KMS-11 (cell line): ENCODE measurements at regions not wholly inside any gene's neighbourhood (a gene's known extent, or its start where the extent isn't known, plus 50 kb on each side); places are given as distances from the start of the nearest gene placed in this dataset.

Experiments used
- H2AFZ ChIP-seq: fragments of 200-600 bp; sonication (generic); 2 replicates; pipeline ENCODE4 v1.6.1; 2016; ENCODE audit warnings: antibody characterized with exemption, mixed run types, low read depth
- H3K27ac ChIP-seq: fragments of 200-600 bp; sonication (generic); 2 replicates; pipeline ENCODE4 v1.6.1; 2016; ENCODE audit warnings: mild to moderate bottlenecking, mixed run types
- H3K27me3 ChIP-seq: fragments of 200-600 bp; sonication (generic); 2 replicates; pipeline ENCODE4 v1.6.1; 2017; ENCODE audit warnings: mild to moderate bottlenecking, low read depth, mixed run types, moderate library complexity; ENCODE audit not compliant: insufficient read depth
- H3K36me3 ChIP-seq: fragments of 200-600 bp; sonication (generic); 2 replicates; pipeline ENCODE4 v1.6.1; 2017; ENCODE audit warnings: mild to moderate bottlenecking, mixed run types; ENCODE audit not compliant: insufficient read depth
- H3K4me1 ChIP-seq: fragments of 200-600 bp; sonication (generic); 2 replicates; pipeline ENCODE4 v1.6.1; 2016; ENCODE audit warnings: mild to moderate bottlenecking, low read depth, mixed run types; ENCODE audit not compliant: poor library complexity, severe bottlenecking
- H3K4me2 ChIP-seq: fragments of 200-600 bp; sonication (generic); 2 replicates; pipeline ENCODE4 v1.7.0; 2016; ENCODE audit warnings: mild to moderate bottlenecking, mixed run types
- H3K4me3 ChIP-seq: fragments of 200-600 bp; sonication (generic); IDR thresholded peaks from 2 replicates; pipeline ENCODE4 v1.6.1; 2017; ENCODE audit warnings: low read depth, low read length, mixed read lengths; ENCODE audit not compliant: insufficient read depth
- H3K79me2 ChIP-seq: fragments of 200-600 bp; sonication (generic); 2 replicates; pipeline ENCODE4 v1.6.1; 2016; ENCODE audit warnings: low read depth, mixed run types; ENCODE audit not compliant: insufficient read depth
- H3K9ac ChIP-seq: fragments of 200-600 bp; sonication (generic); 2 replicates; pipeline ENCODE4 v1.6.1; 2016; ENCODE audit warnings: mild to moderate bottlenecking, mixed run types
- H4K20me1 ChIP-seq: fragments of 200-600 bp; sonication (generic); 2 replicates; pipeline ENCODE4 v1.6.1; 2016; ENCODE audit warnings: mild to moderate bottlenecking, mixed run types; ENCODE audit not compliant: insufficient read depth
- TF ChIP-seq, protein P1 (sequence below): fragments of 200-600 bp; sonication (generic); conservative IDR thresholded peaks from 2 replicates; pipeline ENCODE4 v1.6.1; 2017; ENCODE audit warnings: low read depth, mild to moderate bottlenecking, antibody characterized with exemption, low read length, moderate library complexity, mixed read lengths

DNA sequence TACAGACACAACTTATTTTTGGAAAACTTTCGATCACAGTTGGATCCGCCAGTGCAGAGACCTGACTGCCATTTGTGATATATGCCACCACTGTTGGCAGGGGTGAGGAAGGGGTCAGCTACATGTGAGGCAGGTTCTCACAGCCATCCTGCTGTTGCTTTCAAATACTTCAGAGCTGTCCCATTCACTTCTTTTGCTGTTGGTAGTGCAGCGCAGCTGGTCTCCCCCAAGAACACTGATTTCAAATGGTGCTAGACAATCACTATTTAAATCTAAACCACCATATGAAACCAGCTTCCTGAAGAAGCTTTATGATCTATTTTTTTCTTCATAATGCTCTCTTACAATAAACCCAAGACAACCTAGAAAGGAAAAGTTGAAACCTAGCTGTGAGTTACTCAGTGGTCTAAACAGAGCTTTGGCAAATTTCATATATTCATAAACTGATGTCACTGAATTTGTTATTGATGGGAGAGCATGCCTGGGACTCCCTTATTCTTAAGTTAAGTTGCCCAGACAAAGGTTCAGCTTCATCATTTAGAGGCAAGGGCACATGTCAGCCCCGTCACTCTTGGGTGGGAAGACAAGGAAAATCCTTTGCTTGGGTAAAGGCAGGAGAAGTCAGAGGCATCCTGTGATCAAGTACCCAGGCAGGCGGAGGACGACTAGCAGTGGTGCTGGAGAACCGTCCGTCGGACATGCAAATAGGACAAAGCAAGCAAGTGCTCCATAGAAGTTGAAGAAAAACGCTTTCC, 143.4 kb upstream of the KLF14 start:
- TF ChIP-seq, protein P1, sequence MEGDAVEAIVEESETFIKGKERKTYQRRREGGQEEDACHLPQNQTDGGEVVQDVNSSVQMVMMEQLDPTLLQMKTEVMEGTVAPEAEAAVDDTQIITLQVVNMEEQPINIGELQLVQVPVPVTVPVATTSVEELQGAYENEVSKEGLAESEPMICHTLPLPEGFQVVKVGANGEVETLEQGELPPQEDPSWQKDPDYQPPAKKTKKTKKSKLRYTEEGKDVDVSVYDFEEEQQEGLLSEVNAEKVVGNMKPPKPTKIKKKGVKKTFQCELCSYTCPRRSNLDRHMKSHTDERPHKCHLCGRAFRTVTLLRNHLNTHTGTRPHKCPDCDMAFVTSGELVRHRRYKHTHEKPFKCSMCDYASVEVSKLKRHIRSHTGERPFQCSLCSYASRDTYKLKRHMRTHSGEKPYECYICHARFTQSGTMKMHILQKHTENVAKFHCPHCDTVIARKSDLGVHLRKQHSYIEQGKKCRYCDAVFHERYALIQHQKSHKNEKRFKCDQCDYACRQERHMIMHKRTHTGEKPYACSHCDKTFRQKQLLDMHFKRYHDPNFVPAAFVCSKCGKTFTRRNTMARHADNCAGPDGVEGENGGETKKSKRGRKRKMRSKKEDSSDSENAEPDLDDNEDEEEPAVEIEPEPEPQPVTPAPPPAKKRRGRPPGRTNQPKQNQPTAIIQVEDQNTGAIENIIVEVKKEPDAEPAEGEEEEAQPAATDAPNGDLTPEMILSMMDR, result no peak
- H3K36me3 ChIP-seq, result peaks cover 4% of the 10 kb centered on the region; the same call in 1 of the 2 replicates
- H3K4me1 ChIP-seq, result no peaks in the 10 kb centered on the region
- H3K27me3 ChIP-seq, result no peaks in the 10 kb centered on the region
- no peaks in the 10 kb centered on the region for H4K20me1 ChIP-seq
- no peak overlapping the region for H3K27ac ChIP-seq
- H3K79me2 ChIP-seq, result no peaks in the 10 kb centered on the region
- no peak overlapping the region for H3K9ac ChIP-seq
- H3K4me2 ChIP-seq, result no peak overlapping the region
- H3K4me3 ChIP-seq, result no peak overlapping the region
- H2AFZ ChIP-seq, result no peak overlapping the region

DNA sequence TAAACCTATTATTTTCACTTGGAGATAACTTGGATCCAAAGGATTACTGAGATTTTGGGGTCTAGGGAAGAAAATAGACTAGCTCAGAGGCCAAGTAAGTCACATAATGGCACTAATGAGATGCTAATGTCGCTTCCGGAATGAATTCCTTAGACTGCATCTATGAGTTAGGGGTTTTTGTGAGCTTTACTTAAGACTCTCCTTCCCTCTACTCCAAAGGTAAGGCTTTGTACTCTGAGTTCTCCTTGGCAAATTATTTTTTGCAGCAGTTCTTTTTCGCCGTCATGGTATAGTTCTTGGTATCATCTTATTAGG, 143.9 kb upstream of the KLF14 start:
- H3K4me3 ChIP-seq, result no peak overlapping the region
- no peak overlapping the region for H3K9ac ChIP-seq
- H3K27me3 ChIP-seq, result no peaks in the 10 kb centered on the region
- no peak overlapping the region for H3K4me2 ChIP-seq
- H3K27ac ChIP-seq, result no peak overlapping the region
- H2AFZ ChIP-seq, result no peak overlapping the region
- TF ChIP-seq, protein P1, result no peak
- H3K36me3 ChIP-seq, result peaks cover 4% of the 10 kb centered on the region; the same call in 1 of the 2 replicates
- no peaks in the 10 kb centered on the region for H3K79me2 ChIP-seq
- H3K4me1 ChIP-seq, result no peaks in the 10 kb centered on the region
- no peaks in the 10 kb centered on the region for H4K20me1 ChIP-seq

DNA sequence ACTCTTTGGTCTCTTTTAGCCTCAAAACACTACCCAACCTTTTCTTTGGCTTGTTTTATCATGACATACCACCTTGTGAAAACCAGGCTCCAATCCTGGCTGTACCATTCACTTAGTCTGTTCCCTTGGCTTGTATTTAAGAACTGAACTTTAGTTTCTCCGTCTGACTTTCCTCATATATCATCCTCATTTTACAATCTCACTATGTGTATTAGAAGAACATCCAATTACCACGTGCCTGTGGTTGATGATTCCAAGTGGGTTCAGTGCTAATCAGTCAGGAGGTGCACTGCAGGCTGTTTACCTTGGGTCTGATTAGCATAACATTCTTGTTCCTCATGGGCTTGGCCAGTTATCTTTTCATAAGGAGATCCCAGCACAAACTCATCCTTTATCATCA, 144.8 kb upstream of the KLF14 start:
- Histone ChIP-seq H4K20me1 (no peaks in the 10 kb centered on the region), H3K4me1 (no peaks in the 10 kb centered on the region), H3K36me3 (peaks cover 4% of the 10 kb centered on the region; the same call in 1 of the 2 replicates)

DNA sequence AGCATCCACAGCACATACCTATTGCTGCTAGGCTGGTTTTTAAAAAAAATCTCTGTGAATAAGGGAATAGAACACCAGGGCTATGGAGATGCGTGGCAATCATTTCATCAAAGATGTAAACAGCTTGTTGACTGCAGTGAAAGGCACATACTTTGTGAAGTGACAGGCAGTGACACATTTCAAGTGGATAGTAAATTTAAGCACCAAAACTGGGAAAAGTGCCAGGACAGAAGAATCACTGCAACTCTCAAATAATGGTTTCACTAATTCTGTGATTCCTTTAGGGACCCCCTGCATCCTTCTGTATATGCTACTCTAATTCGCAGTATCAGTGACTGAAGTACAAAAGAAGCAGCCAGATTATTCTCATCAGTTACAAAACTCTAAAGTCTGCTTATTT, 145.2 kb upstream of the KLF14 start:
- H3K27ac ChIP-seq, result no peak overlapping the region
- H3K4me3 ChIP-seq, result no peak overlapping the region
- TF ChIP-seq, protein P1, result no peak
- H4K20me1 ChIP-seq, result no peaks in the 10 kb centered on the region
- H3K79me2 ChIP-seq, result no peaks in the 10 kb centered on the region
- no peak overlapping the region for H2AFZ ChIP-seq
- no peak overlapping the region for H3K9ac ChIP-seq
- H3K27me3 ChIP-seq, result no peaks in the 10 kb centered on the region
- H3K4me2 ChIP-seq, result no peak overlapping the region
- H3K4me1 ChIP-seq, result no peaks in the 10 kb centered on the region
- peaks cover 4% of the 10 kb centered on the region; the same call in 1 of the 2 replicates for H3K36me3 ChIP-seq

More for the DNA sequence above, 144.8 kb upstream of the KLF14 start:
- Histone ChIP-seq H3K4me2 (no peak overlapping the region), H3K9ac (no peak overlapping the region), H3K4me3 (no peak overlapping the region), H3K27me3 (no peaks in the 10 kb centered on the region), H3K79me2 (no peaks in the 10 kb centered on the region), H3K27ac (no peak overlapping the region), H2AFZ (no peak overlapping the region)
- TF ChIP-seq, protein P1, result no peak
